GM21390 (cell line): ENCODE measurements at regions not wholly inside any gene's neighbourhood (a gene's known extent, or its start where the extent isn't known, plus 50 kb on each side); places are given as distances from the start of the nearest gene placed in this dataset.
"Not testable (repeated sequence)": the region's sequence is repeated elsewhere in the genome, so short reads cannot be mapped to it uniquely, and the experiment has no call there.

Experiments used
- ATAC-seq: cut with Tn5 transposase; IDR thresholded peaks from one replicate; pipeline ENCODE4 v1.9.1; 2021; ENCODE audit not compliant: unreplicated experiment

DNA sequence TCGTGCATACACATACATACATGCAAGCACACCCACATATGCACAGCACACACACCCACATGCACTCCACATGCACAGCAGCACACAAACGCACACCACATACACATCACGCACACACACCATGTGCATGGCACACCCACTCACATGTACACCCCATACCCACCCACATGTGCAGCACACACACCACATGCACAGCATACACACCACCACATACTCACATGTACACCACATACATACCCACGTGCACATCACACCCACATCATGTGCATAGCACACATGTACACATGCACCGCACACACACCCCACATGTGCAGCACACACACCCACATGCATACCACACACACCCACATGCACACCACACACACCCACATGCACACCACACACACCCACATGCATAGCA is 132.0 kb upstream of the RGPD4 start:
- no peak for ATAC-seq

DNA sequence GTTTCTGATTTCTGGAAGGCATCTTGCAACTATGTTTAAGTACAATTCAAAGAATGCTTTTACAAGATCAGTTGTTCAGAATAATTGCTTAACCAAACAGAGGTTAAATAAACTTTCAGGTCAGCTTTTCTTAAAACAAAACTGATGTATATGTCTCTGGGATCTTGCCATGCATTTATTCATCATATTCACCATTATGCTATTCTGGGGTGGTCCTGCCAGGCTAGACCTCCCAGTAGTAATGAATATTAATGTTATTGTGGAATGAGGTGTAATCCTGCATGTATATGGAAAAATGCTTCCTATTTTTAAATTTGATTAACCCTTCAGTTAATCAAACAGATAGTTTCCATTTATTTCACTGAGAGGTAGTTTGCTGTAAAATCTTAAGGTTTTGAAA is 129.3 kb upstream of the RGPD4 start:
- ATAC-seq, result no peak

- ATAC-seq, result no peak
These were observed 127.8 kb upstream of the RGPD4 start for GRCh38 chr2:107698861-107699260.

GRCh38 chr2:107700073-107700472 is 126.6 kb upstream of the RGPD4 start:
- ATAC-seq, result no peak

- ATAC-seq, result no peak
These were observed 114.8 kb upstream of the RGPD4 start for GRCh38 chr2:107711941-107712340.

- ATAC-seq, result peak; percentile 73
These were observed 113.8 kb upstream of the RGPD4 start for GRCh38 chr2:107712857-107713256.

- no peak for ATAC-seq
These were observed 109.0 kb upstream of the RGPD4 start for GRCh38 chr2:107717661-107718060.

- no peak for ATAC-seq
These were observed 107.6 kb upstream of the RGPD4 start for GRCh38 chr2:107719141-107719540.

GRCh38 chr2:107719836-107720235 is 106.9 kb upstream of the RGPD4 start:
- no peak for ATAC-seq

DNA sequence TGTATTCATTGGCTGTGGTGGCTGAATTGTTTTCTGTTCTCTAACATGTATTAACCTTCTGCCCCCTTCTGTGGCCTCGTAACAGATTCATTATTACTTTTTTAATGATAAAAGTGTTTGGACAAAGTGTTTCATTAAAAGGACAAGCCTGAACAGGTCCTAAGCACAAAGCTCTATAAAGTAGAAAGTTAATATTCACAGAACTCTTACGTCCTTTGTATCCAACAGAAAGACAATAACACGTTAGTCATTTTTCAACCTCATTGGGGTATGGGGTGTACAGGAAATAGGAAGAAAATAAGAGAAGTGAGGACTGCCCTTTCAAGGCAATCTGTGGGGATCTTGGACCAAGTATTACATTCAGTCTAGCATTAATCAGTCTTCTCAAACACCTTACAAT is 105.5 kb upstream of the RGPD4 start:
- no peak for ATAC-seq

GRCh38 chr2:107721586-107721985 is 105.1 kb upstream of the RGPD4 start:
- ATAC-seq, result no peak

- not testable (repeated sequence) for ATAC-seq
These were observed 100.9 kb upstream of the RGPD4 start for GRCh38 chr2:107725824-107726223.

- ATAC-seq, result no peak
These were observed 99.4 kb upstream of the RGPD4 start for GRCh38 chr2:107727318-107727717.

GRCh38 chr2:107728586-107728985 is 98.1 kb upstream of the RGPD4 start:
- no peak for ATAC-seq

DNA sequence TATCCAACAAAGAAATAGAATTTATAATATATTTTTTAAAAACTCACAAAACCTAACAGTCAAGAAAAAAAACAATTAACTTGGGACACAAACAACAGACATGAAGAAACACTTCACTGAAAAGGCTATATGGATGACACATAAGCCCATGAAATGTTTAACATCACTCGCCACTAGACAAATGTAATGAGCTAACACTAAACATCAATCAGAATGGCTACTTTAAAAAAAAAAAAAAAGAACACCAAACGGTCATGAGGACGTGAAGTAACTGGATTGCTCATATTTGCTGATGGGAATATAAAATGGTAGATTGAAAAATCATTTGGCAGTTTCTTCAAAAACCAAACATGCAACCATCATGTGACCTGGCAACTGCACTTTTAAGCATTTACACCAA is 97.3 kb upstream of the RGPD4 start:
- no peak for ATAC-seq

GRCh38 chr2:107730898-107731297 is 95.8 kb upstream of the RGPD4 start:
- ATAC-seq, result no peak

- no peak for ATAC-seq
These were observed 95.3 kb upstream of the RGPD4 start for GRCh38 chr2:107731435-107731834.

DNA sequence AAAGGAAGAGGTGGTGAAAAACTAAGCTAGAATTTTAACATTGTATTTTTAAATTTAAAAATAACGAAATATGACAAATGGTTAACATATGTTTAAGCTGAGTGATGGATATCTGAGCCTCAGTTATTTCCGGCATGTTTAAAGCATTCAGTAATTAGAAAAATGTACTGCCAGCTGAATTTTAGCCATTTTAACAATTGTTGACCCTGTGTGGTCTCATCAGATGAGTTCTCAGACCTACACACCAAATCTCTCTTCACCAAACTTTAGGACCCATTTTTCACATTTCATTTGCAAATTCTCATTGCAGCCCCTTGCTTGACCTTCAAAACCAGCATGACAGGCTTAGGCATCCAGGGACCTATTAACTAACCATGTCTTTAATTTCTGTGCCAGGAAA is 91.5 kb upstream of the RGPD4 start:
- ATAC-seq, result no peak

DNA sequence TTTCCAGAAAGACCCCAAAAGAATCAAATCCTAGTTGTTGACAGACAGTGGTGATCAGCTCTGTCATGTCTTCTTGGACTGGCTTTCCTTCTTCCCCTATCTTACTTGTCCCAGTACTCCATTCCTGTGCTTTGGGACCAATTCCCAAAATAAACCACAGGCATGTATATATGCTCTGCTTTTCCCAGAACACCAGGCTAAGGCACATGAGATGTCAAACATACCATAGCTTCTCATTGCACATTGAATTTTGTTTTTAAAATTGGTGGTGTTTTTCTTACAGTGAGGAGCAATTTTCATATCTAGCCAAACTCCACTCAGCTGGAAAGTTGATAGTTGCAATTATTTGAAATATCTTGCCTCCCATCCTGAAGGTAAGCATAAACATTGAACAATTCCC is 88.9 kb upstream of the RGPD4 start:
- ATAC-seq, result no peak

GRCh38 chr2:107738266-107738665 is 88.4 kb upstream of the RGPD4 start:
- ATAC-seq, result no peak

DNA sequence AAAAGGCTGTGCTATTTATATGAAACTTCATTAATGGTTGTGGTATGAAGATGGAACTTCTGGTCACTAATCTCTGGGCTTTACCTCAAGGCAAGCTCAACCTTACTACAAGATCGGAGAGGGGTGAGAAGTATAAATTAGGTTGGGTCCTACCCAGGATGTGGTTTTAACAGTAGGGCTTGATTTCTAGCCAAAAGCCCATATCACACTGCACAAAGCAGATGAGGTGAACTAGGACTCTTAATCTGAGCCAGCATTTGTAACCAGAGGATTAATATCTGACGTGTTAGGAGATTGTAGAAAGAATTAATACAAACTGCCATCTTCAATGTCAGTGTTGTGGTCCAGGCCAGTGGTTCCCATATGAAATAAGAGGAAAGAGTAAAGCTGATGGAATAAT is 86.4 kb upstream of the RGPD4 start:
- no peak for ATAC-seq

- no peak for ATAC-seq
These were observed 84.1 kb upstream of the RGPD4 start for GRCh38 chr2:107742460-107743027.

GRCh38 chr2:107743274-107743673 is 83.4 kb upstream of the RGPD4 start:
- no peak for ATAC-seq

- no peak for ATAC-seq
These were observed 81.6 kb upstream of the RGPD4 start for GRCh38 chr2:107745100-107745499.
